Liver (tissue), 8 donors: ENCODE measurements at regions not wholly inside any gene's neighbourhood (a gene's known extent, or its start where the extent isn't known, plus 50 kb on each side); places are given as distances from the start of the nearest gene placed in this dataset.

Experiments
- DNase-seq: peaks from one replicate; pipeline ENCODE4 v3.0.0-alpha.2; 2017; ENCODE audit warnings: low spot score
- H3K27ac ChIP-seq, 2 donors: one replicate each; pipeline ENCODE4 v1.7.0; 2013; ENCODE audit warnings: inconsistent platforms in 2 of 2, low read length in 2 of 2, control low read depth in 1 of 2, low read depth in 1 of 2, mild to moderate bottlenecking in 1 of 2
- H3K27me3 ChIP-seq, 4 donors: one replicate each; pipeline versions ENCODE4 v1.6.1 to v1.7.0; 2013; ENCODE audit warnings: low read length in 3 of 4, inconsistent platforms in 1 of 4, mild to moderate bottlenecking in 1 of 4, moderate library complexity in 1 of 4; ENCODE audit not compliant: control insufficient read depth in 4 of 4, insufficient read depth in 4 of 4
- H3K36me3 ChIP-seq, 4 donors: one replicate each; pipeline versions ENCODE4 v1.6.1 to v1.7.0; 2013; ENCODE audit warnings: low read length in 3 of 4, mild to moderate bottlenecking in 3 of 4, low read depth in 1 of 4, moderate library complexity in 1 of 4; ENCODE audit not compliant: control insufficient read depth in 4 of 4, insufficient read depth in 3 of 4
- H3K4me1 ChIP-seq, 4 donors: one replicate each; pipeline versions ENCODE4 v1.6.1 to v1.7.0; 2013; ENCODE audit warnings: low read length in 3 of 4, mild to moderate bottlenecking in 3 of 4, moderate library complexity in 1 of 4; ENCODE audit not compliant: control insufficient read depth in 4 of 4, insufficient read depth in 4 of 4
- H3K4me3 ChIP-seq, 3 donors: one replicate each; pipeline versions ENCODE4 v1.6.1 to v1.7.0; 2013; ENCODE audit warnings: low read length in 3 of 3, control low read depth in 1 of 3, low read depth in 1 of 3, mild to moderate bottlenecking in 1 of 3
- H3K9ac ChIP-seq, 2 donors: one replicate each; pipeline ENCODE4 v1.7.0; 2013; ENCODE audit warnings: low read length in 2 of 2, mild to moderate bottlenecking in 2 of 2, moderate library complexity in 2 of 2, control low read depth in 1 of 2, low read depth in 1 of 2
- H3K9me3 ChIP-seq, 4 donors: one replicate each; pipeline versions ENCODE4 v1.6.1 to v1.7.0; 2013; ENCODE audit warnings: low read length in 3 of 4; ENCODE audit not compliant: control insufficient read depth in 4 of 4
- CTCF ChIP-seq: fragments of 150-350 bp; IDR thresholded peaks from 2 replicates; pipeline ENCODE4 v1.5.1; 2017; ENCODE audit warnings: improper control_type of control experiment, low read depth, low read length; ENCODE audit not compliant: missing input control
- FOXA1 ChIP-seq: IDR thresholded peaks from 2 replicates; pipeline ENCODE4 v1.6.1; 2016; ENCODE audit warnings: antibody characterized with exemption
- FOXA2 ChIP-seq: IDR thresholded peaks from 2 replicates; pipeline ENCODE4 v1.6.1; 2016; ENCODE audit warnings: antibody characterized with exemption
- HNF4G ChIP-seq: IDR thresholded peaks from 2 replicates; pipeline ENCODE4 v1.6.1; 2016; ENCODE audit warnings: antibody characterized with exemption
- JUND ChIP-seq, 2 donors: IDR thresholded peaks; 2 replicates each; pipeline ENCODE4 v1.6.1; 2016; ENCODE audit warnings: antibody characterized with exemption in 2 of 2
- MAX ChIP-seq: IDR thresholded peaks from 2 replicates; pipeline ENCODE4 v1.6.1; 2016; ENCODE audit warnings: antibody characterized with exemption
- NR2F2 ChIP-seq: IDR thresholded peaks from 2 replicates; pipeline ENCODE4 v1.6.1; 2016; ENCODE audit warnings: antibody characterized with exemption
- RAD21 ChIP-seq, 2 donors: IDR thresholded peaks; 2 replicates each; pipeline ENCODE4 v1.6.1; 2016; ENCODE audit warnings: antibody characterized with exemption in 2 of 2, mild to moderate bottlenecking in 2 of 2
- RXRA ChIP-seq, 2 donors: IDR thresholded peaks; 2 replicates each; pipeline ENCODE4 v1.6.1; 2017 to 2018; ENCODE audit warnings: antibody characterized with exemption in 2 of 2, mild to moderate bottlenecking in 1 of 2
- SP1 ChIP-seq: IDR thresholded peaks from 2 replicates; pipeline ENCODE4 v1.6.1; 2018; ENCODE audit warnings: antibody characterized with exemption, mild to moderate bottlenecking
- TAF1 ChIP-seq: conservative IDR thresholded peaks from 2 replicates; pipeline ENCODE4 v1.6.1; 2016; ENCODE audit warnings: antibody characterized with exemption, mild to moderate bottlenecking
- ZBTB33 ChIP-seq: IDR thresholded peaks from 2 replicates; pipeline ENCODE4 v1.6.1; 2016; ENCODE audit warnings: antibody characterized with exemption
- WGBS: extraction: QIAGEN DNeasy Blood & Tissue Kit; methylation state at CpG from one replicate; pipeline ENCODE4 v1.1.7; 2013; 5-methylcytosine and 5-hydroxymethylcytosine counted together
- TF ChIP-seq, protein P1 (sequence below): IDR thresholded peaks from 2 replicates; pipeline ENCODE4 v1.6.1; 2016; ENCODE audit warnings: antibody characterized with exemption
- TF ChIP-seq, protein P2 (sequence below): IDR thresholded peaks from 2 replicates; pipeline ENCODE4 v1.6.1; 2016; ENCODE audit warnings: antibody characterized with exemption, mild to moderate bottlenecking
- donor health status: healthy.
- donor health status: healthy.
- donor health status: healthy.
- donor health status: healthy.
- donor health status: healthy.

GRCh38 chr5:91956738-91957137 lies 573.6 kb upstream of the ARRDC3 start:
- Histone ChIP-seq H3K9ac (no peak overlapping the region), H3K27me3 (no peaks in the 10 kb centered on the region), H3K4me1 (no peaks in the 10 kb centered on the region), H3K36me3 (no peaks in the 10 kb centered on the region), H3K4me3 (no peak overlapping the region), H3K9me3 (no peaks in the 10 kb centered on the region), H3K27ac (no peak overlapping the region)
- no peak for DNase-seq
- TF ChIP-seq, protein P1, sequence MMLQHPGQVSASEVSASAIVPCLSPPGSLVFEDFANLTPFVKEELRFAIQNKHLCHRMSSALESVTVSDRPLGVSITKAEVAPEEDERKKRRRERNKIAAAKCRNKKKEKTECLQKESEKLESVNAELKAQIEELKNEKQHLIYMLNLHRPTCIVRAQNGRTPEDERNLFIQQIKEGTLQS, result no peak
- 85% methylated on average over 1 of the region's 1 CpG for WGBS

DNA sequence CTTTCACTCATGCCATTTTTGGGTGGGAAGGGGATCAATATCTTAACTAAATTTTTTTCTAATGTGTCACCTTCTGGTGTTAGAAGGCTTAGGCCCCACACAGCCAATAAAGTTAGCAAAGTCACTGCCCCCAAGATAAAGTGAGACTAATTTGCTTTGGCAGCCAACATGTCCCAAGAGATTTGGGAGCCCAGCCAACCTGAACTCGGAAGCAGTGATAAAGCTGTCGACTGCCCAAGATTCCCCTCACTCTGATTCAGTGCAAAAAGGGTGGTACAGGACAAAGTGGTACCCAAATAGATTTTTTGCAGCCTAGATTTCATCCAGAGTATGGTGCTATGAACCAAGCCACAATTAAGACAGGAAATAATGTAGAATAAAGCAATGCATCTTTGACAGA lies 572.5 kb upstream of the ARRDC3 start:
- Histone ChIP-seq H3K27ac (no peak overlapping the region), H3K27me3 (no peaks in the 10 kb centered on the region), H3K36me3 (no peaks in the 10 kb centered on the region), H3K4me3 (no peak overlapping the region), H3K4me1 (no peaks in the 10 kb centered on the region), H3K9me3 (no peaks in the 10 kb centered on the region), H3K9ac (no peak overlapping the region)
- 14% methylated on average over 2 of the region's 2 CpGs for WGBS
- TF ChIP-seq CTCF (no peak), FOXA2 (no peak), FOXA1 (no peak)
- no peak for DNase-seq

GRCh38 chr5:91954136-91954535 lies 571.0 kb upstream of the ARRDC3 start:
- Histone ChIP-seq H3K4me1 (no peaks in the 10 kb centered on the region), H3K36me3 (no peaks in the 10 kb centered on the region), H3K9me3 (no peaks in the 10 kb centered on the region), H3K9ac (no peak overlapping the region), H3K4me3 (no peak overlapping the region), H3K27me3 (no peaks in the 10 kb centered on the region), H3K27ac (no peak overlapping the region)
- no peak for DNase-seq
- TF ChIP-seq JUND (IDR thresholded peaks at IDR 0.05), result no peak
- TF ChIP-seq FOXA2, result no peak
- no peak for TF ChIP-seq MAX
- TF ChIP-seq RXRA (IDR thresholded peaks at IDR 0.05), result no peak
- TF ChIP-seq HNF4G, result no peak
- no peak for TF ChIP-seq CTCF
- TF ChIP-seq, protein P2, sequence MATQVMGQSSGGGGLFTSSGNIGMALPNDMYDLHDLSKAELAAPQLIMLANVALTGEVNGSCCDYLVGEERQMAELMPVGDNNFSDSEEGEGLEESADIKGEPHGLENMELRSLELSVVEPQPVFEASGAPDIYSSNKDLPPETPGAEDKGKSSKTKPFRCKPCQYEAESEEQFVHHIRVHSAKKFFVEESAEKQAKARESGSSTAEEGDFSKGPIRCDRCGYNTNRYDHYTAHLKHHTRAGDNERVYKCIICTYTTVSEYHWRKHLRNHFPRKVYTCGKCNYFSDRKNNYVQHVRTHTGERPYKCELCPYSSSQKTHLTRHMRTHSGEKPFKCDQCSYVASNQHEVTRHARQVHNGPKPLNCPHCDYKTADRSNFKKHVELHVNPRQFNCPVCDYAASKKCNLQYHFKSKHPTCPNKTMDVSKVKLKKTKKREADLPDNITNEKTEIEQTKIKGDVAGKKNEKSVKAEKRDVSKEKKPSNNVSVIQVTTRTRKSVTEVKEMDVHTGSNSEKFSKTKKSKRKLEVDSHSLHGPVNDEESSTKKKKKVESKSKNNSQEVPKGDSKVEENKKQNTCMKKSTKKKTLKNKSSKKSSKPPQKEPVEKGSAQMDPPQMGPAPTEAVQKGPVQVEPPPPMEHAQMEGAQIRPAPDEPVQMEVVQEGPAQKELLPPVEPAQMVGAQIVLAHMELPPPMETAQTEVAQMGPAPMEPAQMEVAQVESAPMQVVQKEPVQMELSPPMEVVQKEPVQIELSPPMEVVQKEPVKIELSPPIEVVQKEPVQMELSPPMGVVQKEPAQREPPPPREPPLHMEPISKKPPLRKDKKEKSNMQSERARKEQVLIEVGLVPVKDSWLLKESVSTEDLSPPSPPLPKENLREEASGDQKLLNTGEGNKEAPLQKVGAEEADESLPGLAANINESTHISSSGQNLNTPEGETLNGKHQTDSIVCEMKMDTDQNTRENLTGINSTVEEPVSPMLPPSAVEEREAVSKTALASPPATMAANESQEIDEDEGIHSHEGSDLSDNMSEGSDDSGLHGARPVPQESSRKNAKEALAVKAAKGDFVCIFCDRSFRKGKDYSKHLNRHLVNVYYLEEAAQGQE, result no peak
- TF ChIP-seq NR2F2, result no peak
- TF ChIP-seq FOXA1, result no peak
- TF ChIP-seq TAF1, result no peak
- no peak for TF ChIP-seq ZBTB33
- TF ChIP-seq RAD21 (IDR thresholded peaks at IDR 0.05), result no peak
- TF ChIP-seq, protein P1, result no peak
- no peak for TF ChIP-seq SP1
